DMS53 treated with DMSO at 0.1 percent for 48 hours (cell line): ENCODE measurements at regions not wholly inside any gene's neighbourhood (a gene's known extent, or its start where the extent isn't known, plus 50 kb on each side); places are given as distances from the start of the nearest gene placed in this dataset.

ENCODE experiments used
- DNase-seq: peaks from one replicate; lab custom pipeline; 2025; ENCODE audit not compliant: unreplicated experiment; lab: John Stamatoyannopoulos, UW

DNA sequence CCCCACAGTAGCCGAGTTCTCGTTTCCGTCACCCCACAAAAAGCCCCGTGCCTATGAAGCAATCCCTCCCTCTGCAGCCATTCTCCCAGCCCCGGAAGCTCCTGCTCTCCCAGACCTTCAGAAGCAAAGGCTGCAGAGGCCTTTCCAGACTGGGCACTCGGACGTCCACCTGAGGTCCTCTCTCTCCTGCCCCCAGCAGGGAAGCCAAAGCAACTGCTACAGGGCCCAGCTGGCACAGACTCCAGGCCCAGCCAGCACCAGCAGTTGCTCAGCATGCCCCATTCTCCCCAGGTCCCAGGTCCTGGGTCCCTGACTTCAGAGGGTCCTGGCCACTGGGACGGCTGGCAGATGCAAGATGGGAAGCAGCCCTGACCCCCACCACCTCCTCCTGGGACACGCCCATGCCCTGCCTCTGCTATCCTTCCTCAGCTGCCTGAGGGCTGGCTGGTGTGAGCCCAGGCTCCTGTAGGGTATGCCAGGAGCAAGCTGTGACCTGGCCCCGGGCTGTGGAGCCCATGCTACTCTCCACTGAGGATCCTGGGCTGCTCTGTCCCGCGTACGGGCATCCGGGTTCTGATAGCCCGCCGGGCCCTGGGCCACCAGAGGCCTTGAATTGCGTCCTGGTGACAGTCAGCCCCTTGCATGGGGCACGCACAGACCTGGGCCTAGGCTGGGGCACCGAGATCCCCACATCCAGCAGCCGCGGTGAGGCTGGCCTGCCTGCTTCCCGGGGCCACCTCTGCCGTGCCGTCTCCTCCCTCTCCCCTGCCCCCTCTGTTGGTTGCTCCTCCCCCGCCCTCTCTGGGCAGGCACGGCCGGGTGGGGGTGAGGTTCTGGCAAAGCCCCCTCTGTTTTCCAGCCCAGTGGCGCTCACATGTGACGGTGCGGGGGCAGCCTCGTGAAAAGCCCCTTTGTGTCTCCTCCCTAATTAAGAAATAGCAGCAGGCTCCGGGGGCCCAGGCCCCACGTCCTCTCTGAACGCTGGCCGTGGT, 1310.3 kb downstream of the BRD1 start:
- no peak for DNase-seq

DNA sequence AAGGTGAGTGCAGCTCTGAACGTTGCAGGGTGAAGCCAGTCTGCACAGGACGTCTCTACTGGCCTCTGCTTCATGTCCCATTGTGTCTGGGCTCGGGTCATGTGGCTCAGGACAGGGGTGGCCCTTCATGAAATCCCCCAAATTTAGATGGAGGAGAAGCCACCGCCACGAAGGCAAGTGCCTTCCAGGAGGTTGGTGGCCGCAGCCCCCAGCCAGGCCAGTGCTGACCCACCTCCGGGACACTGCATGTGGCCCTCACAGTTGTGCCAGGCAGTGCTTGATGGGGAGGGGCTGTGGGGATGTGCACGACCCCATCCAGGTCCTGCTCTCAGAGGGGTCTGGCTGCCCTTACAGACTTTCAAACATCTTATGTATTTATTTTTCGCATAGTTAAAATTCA, 1311.1 kb downstream of the BRD1 start:
- no peak for DNase-seq

DNA sequence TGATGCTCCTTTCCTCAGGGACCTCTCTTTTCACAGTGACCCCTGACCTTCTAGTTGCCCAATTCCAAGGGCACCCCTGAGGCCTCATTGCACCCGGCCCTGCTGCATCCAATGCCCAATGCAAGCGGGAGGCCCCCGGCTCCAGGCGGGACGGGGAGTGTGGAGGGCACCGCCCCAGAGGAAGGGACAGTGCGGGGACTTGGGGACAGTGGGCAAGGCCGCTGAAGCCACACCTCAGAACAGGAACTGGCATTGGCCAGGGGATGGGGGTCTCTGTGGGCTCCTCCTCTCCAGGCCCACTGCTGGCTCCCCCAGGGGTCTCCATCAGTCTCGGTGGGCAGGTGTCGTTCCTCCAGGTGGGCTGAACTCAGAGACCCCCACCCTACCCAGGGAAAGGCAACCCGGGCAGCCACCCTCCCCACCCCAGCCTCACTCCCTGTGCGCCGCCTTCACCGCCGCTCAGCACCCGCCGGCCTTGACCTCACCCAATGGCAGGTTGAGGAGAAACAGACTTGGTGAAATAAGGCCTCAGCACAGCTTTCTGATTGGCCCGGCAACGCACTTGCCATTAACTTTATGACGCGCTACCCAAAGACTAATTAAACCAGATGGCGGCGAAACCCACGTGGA, 1312.0 kb downstream of the BRD1 start:
- no peak for DNase-seq

DNA sequence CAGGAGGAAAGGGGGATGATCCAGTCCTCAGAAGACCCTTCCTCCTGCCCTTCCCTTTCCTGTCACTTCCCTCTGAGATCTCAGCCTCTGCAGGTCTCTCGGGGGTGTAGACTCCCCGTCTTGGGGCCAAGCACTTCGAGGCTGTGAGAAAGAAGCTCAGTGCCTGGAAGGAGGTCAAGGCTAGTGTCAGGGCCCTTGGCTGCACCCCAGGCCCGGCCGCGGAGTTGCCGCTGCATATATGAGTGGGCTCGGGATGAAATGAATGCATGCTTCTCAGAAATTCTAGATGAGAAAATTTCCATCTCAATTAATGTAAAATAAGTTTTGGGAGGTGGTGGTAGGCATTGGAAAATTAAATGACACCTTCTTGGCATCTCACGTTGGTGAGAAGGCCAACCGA, 1313.7 kb downstream of the BRD1 start:
- no peak for DNase-seq

DNA sequence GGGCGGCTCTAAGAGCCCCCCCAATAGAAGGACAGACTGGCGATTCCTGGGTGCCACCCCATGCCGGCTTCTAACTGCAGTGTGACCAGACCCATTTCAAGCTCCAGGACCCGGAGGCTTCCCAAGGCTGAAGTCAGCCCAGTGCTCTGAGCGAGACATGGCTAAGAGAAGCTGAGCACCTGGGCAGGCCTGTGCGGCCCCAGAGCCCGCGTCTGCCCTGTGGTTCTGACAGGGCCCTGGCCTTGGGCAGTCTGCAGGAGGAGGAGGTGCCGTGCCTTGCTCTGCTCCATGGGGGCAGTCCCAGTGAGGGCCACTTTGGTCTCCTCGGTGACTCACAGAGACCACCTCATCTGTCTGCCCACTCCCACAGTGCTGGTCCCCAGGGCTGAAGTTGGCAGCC, 1314.2 kb downstream of the BRD1 start:
- no peak for DNase-seq

DNA sequence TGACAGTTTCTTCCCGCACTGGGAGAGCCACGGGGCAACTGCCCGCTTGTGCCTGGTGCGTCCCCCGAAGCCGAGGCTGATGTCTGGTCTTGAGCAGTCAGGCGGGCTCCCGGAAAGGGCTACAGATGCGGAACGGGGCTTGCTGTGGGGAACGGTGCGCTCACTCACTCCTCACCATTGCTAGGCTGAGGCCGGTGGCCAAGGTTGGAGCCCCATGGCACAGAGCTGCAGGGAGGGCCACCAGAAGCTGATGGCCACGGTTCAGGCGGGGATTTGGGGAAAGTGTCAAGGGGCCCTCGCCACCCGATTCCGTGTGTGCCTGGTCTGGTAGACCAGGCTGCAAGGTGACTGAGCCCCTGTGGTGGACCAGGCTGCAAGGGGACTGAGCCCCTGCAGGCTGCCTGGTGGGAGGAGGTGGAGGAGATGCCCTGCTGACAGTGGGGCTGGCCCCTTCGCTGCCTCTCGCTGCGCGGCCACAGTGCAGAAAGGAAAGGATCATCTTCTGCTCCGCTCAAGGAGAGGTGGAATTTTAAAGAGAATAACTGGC, 1315.8 kb downstream of the BRD1 start:
- DNase-seq, result no peak

DNA sequence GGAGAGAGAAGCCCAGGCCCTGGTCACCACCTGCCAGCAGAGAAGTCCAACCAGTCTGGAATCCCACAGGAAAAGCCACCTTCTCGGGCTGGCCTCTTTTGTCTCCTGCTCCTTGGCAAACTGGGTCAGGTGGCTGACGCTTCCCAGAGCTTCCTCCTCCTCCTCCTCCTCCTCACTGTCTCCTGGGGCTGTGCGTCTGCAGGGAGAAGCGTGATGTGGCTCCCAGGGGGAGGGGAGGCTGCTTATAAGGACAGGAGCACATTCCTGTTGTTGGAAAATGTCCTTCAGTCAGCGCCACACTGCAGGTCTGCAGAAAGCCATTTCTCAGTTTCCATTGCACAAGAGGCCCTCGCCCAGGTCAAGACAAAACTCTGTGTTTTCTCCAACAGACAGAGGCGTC, 1316.5 kb downstream of the BRD1 start:
- DNase-seq, result no peak

DNA sequence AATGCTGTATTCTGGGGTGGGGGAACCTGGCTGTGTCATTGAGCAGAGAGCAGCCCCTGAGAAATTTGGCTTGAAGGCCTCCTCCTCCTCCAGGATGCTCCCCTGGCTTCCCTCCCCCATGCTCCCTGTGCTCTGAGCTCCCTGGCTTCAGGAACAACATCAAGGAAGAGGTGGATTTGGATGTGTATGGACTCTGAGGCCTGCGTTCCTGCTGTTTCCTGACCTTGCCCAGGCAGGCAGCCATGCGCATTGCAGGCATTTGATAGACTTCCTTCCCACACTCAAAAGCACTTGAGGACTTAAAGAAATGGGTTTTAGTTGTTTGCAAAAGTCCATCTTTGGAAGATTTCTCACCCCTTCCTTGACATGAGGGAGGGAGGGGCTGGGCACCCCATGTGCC, 1317.1 kb downstream of the BRD1 start:
- DNase-seq, result no peak

DNA sequence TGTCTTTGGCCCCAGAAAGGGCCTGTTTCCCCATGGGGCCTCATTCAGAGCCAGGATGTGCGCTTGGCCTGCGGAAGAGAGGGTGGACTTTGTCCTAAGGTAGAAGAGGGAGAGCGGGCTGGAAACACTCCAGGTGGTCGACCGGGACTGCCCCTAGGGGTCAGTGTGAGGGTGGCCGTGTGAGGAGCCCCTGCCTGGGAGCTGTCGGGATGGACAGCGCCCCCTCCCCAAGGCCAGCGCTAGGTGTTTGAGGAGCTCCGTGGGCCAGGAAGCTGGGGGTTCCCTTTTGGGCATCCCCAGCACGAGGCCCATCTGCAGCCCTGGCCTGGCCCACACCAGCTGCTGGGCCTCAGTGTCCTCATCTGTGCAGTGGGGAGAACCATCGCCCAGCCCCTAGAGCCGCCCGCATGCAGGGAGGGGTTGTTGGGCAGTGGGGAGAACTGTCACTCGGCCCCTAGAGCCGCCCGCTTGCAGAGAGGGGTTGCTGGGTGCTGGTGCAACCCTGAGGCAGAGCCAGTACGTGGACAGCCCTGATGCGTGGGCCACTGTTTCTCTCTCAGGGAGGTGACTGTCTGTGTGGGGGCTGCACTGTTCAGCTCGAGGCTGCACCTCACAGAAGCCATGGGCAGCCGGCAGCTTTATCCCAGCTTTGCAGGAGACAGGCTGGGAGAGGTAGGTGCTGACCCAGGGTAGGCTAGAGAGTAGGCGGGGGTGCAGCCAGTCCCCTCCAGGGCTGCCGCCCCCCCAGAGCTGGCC, 1319.9 kb downstream of the BRD1 start:
- no peak for DNase-seq

DNA sequence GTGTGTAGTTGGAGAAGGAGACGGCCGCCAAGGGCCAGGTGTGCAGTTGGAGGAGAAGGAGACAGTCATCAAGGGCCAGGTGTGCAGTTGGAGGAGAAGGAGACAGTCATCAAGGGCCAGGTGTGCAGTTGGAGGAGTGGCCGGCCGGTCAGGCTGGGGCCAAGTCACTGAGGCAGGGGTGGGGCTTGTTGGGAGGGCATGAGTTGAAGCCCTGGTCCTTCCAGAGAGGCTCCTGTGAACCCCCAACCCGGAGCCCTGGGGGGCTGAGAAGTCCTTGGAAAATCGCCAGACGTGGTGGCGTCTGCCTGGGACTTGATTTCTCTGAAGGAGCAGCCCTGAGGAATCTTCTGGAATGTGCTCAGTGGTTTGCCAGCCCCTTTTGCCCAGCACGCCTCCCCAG, 1320.5 kb downstream of the BRD1 start:
- no peak for DNase-seq

DNA sequence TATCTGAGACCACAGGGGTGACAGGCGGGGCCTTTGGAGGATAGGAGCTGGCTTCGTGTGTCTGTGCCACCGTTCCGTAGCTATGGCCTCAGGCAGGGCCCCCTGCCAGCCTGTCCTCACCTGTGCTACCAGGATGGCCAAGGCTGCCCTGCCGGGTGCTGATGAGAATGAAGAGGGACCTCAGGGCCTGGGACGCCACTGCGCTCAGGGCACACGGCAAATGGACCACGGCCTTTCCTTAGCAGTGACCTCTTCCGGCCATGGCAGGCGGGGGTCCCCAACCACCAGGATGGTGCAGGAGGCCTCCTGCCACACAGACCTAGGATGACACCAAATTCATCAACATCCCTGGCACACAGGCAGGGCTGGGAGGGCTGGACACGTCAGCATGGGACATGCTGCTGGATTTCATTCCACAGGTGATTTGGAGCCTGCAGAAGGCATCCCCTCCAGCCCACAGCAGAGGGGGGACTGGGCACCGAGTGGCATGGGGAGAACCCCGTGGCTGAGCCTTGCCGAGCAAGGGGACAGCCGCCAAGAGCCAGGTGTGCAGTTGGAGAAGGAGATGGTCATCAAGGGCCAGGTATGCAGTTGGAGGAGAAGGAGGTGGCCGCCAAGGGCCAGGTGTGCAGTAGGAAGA, 1321.0 kb downstream of the BRD1 start:
- DNase-seq, result no peak

DNA sequence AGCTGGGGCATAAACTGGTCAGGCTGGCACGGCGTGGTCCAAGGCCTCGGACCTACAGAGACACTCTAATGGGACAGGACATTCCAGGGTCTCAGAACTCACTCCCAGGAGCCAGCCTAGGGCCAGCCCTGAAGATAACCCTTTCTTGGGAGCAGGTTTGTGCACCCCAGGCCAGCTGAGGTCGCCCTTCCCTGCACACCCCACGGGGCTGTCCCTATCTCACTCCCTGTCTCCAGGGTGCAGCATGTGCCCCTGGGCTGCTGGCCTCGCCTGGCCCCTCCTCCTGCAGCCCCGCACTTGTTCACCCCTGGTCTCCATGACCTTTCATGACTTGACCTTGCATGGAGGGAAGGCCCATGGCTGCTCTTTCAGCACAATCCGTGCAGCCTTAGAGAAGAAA, 1321.8 kb downstream of the BRD1 start:
- no peak for DNase-seq

DNA sequence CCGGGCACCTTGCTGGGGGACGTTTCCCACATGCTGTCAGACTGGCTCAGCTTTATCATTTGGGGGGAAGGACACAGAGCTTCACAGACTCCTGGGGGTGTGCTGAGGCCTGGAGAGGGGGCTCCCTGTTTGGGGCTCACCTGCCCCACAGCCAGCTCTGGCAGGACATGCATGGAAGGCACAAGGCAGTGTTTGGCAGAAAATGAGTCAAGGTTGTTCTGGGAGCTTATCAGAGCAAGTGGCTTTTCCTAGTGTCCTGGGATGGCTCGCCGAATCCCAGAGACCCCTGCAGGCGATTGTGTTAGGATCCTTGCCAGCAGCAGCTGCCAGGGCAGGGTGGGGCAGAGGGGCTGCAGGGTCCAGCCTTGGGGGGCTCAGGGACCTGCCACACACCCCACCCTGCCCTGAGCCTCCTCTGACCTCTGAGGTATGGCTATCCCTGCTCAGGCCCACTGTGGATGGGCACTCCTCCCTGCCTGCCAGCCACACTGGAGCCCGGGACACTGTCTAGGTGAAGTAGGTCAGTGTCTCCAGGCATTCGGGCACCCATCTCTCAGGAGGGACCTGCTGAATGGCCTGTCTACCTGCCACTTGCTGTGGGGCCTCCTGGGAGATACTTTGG, 1323.0 kb downstream of the BRD1 start:
- DNase-seq, result no peak

DNA sequence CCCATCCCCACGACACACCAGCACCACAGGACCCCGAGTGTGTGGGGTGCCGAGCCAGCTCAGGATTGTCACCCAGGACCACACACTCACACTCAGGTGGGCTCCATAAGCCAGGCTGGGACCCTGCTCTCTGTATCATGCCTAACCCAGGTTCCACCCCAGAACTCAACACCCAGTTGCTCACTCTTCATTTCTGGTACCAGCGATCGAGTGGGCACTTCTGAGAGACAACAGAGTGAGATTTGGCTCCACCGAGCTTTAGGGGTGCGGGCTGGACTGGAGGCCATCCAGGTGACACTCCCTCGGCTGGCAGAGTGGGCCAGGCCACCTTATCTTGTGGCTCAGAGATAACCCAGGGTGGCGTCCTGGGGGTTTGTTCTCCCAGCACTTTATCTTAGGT, 1323.8 kb downstream of the BRD1 start:
- no peak for DNase-seq

DNA sequence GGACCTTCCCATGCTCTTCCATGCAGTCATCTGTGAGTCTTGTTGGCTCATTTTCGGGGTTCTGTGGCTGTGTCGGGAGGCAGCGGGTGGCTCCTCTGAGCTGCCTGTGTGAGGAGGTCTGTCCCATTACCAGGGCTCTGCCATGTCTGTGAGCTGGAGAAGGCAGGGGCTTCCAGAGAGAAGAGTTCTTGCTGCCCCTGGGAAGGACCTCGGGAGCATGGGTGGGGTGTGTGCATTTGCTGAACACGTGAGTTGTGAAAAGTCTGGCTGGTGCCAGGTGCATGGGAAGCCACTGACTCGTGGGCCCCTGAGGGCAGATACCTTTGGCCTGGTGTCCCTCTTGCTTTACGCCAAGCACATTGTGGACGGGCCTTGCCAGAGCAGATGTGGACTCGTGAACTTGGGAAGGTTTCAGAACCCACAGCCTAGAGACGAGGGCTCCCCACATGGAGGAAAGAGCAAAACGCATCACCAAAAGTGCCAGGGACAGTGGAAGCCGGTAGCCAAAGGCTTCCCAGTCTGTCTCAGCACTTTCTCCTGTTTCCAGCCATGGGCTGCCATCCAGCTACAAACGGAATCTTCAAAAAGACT, 1324.5 kb downstream of the BRD1 start:
- DNase-seq, result no peak

DNA sequence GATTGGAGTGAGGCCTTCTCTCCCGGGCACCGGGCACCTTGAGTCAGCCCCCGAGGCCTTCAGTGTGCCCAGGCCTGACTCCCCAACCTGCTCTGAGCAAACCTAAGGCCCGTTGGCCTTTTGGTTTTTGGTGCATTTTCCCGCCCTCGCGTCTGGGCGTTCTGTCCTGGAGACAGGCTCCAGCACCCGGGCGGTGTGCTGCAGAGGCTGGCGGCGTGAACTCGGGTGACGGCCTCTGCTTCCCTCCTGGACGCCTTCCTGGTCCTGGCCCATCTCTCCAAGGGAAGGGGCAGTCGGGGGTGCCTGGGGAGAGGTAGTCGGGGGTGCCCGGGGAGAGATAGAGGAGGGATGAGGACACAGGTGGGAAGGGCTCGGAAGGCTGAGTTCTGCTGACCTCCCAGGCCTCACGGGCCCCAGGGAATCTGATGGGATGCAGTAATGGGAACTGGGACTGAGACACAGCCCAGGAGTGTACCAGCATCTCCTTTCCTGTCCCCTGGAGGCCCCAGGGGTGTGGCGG, 1326.4 kb downstream of the BRD1 start:
- no peak for DNase-seq

DNA sequence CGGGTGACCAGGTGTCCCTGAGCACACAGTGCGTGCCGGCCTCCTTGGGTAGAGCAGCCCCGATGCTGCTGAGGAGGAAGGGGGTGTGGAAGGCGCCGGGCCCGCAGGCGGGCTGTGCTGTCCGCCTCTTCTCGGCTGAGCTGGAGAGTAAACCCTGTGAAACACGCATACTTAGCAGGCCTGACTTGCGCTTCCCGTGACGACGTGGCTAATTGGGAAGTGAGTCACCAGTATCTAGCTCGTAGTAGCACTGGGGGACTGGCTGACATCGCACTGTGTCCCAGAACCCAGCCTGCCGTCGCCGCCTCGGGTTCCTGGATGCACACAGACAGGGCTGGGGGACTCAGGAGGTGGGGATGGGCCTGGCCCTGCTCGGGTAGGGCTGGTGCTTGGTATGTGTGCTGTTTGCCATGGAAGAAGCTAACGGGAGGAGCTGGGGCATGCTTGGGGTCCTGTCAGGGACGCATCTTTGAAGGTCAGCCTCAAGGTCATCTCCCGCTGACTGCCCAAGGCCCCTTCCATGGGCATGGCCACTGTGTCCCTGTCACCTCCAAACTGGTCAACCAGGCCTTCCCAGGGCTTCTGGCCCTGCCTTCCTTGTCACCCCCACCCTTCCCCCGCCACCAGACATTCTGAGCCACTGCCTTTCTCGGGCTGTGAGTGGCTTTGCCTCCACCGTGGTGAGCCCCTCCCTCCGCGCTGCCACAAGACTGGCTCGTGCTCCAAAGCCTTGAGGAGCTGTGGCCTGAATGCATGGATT, 1327.0 kb downstream of the BRD1 start:
- DNase-seq, result no peak

DNA sequence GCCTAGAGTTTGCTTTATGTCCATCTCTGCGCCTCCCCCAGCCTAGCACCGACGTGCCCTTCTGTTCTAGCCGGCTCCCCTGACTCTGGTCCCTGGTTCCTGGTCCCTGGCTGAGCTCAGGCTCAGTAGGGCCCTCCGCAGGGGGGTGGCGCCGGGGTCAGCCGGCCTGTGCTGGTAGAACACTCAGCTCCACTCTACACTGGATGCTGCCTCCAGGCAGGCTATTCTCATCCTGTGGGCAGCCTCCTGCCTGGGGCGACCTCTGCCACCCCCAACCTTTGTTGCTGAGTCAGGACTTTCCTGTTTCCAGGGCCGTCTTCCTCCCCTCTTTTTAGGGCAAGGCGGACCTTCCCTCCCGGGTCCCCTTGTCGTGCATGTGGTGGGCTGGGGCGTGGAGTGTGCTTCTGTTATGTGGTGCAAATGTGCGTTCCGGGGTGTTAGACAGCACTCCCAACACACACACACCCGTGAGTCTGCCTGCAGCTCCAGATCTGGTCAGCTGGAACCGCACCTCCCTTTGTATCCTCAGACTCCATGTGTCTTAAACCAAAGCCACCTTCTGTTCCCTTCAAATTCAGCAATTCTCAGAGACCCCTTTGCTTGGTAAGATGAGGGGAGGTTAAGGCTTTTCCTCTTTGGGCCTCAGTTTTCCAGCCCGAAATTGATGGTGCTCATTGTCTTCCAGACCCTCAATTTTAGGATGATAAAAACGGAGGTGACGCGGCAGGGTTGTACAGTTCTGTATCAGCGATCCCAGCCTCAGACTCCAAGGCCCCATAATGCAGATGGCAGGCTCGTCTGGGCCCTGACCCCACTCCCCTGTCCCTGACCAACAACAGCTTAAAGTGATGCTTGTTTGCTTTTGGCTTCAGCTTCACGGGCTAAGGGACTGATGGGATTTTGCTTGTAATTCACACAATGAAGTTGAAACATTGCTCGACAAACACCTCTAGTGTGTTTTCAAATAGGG, 1327.9 kb downstream of the BRD1 start:
- no peak for DNase-seq
